IPS-NIHi11 (cell line): ENCODE measurements at regions not wholly inside any gene's neighbourhood (a gene's known extent, or its start where the extent isn't known, plus 50 kb on each side); places are given as distances from the start of the nearest gene placed in this dataset.
"Not testable (repeated sequence)": the region's sequence is repeated elsewhere in the genome, so short reads cannot be mapped to it uniquely, and the experiment has no call there.

Source experiments
- DNase-seq: peaks from one replicate; pipeline ENCODE4 v3.0.0; 2012; ENCODE audit warnings: mixed read lengths, low spot score

- DNase-seq, result no peak
These were observed 818.8 kb downstream of the PLCL1 start for GRCh38 chr2:198622986-198623730.

GRCh38 chr2:198615972-198616371 is 811.6 kb downstream of the PLCL1 start:
- no peak for DNase-seq

GRCh38 chr2:198611201-198611600 is 806.8 kb downstream of the PLCL1 start:
- no peak for DNase-seq

GRCh38 chr2:198604599-198604998 is 800.2 kb downstream of the PLCL1 start:
- DNase-seq, result no peak

GRCh38 chr2:198602986-198603385 is 798.6 kb downstream of the PLCL1 start:
- DNase-seq, result not testable (repeated sequence)

- no peak for DNase-seq
These were observed 793.3 kb downstream of the PLCL1 start for GRCh38 chr2:198597648-198598047.

- no peak for DNase-seq
These were observed 792.6 kb downstream of the PLCL1 start for GRCh38 chr2:198596985-198597384.

GRCh38 chr2:198595721-198596120 is 791.3 kb downstream of the PLCL1 start:
- no peak for DNase-seq

- DNase-seq, result no peak
These were observed 787.2 kb downstream of the PLCL1 start for GRCh38 chr2:198591586-198591985.

- DNase-seq, result no peak
These were observed 783.3 kb downstream of the PLCL1 start for GRCh38 chr2:198587741-198588140.

GRCh38 chr2:198587240-198587639 is 782.8 kb downstream of the PLCL1 start:
- no peak for DNase-seq

- no peak for DNase-seq
These were observed 767.0 kb downstream of the PLCL1 start for GRCh38 chr2:198571393-198571792.

- DNase-seq, result no peak
These were observed 753.8 kb downstream of the PLCL1 start for GRCh38 chr2:198558176-198558575.

- no peak for DNase-seq
These were observed 741.7 kb downstream of the PLCL1 start for GRCh38 chr2:198546122-198546521.

- no peak for DNase-seq
These were observed 741.0 kb downstream of the PLCL1 start for GRCh38 chr2:198545411-198545810.

GRCh38 chr2:198544461-198544860 is 740.1 kb downstream of the PLCL1 start:
- DNase-seq, result no peak

- no peak for DNase-seq
These were observed 730.4 kb downstream of the PLCL1 start for GRCh38 chr2:198534756-198535155.

- DNase-seq, result no peak
These were observed 721.0 kb downstream of the PLCL1 start for GRCh38 chr2:198525211-198525969.

GRCh38 chr2:198523710-198524109 is 719.3 kb downstream of the PLCL1 start:
- no peak for DNase-seq

GRCh38 chr2:198518935-198519334 is 714.5 kb downstream of the PLCL1 start:
- no peak for DNase-seq

- DNase-seq, result no peak
These were observed 713.6 kb downstream of the PLCL1 start for GRCh38 chr2:198517976-198518375.

GRCh38 chr2:198508610-198509009 is 704.2 kb downstream of the PLCL1 start:
- DNase-seq, result not testable (repeated sequence)

GRCh38 chr2:198499539-198499938 is 695.1 kb downstream of the PLCL1 start:
- peak; percentile 16 for DNase-seq
